ENCODE measurements at regions not wholly inside any gene's neighbourhood (a gene's known extent, or its start where the extent isn't known, plus 50 kb on each side); places are given as distances from the start of the nearest gene placed in this dataset.

DNA sequence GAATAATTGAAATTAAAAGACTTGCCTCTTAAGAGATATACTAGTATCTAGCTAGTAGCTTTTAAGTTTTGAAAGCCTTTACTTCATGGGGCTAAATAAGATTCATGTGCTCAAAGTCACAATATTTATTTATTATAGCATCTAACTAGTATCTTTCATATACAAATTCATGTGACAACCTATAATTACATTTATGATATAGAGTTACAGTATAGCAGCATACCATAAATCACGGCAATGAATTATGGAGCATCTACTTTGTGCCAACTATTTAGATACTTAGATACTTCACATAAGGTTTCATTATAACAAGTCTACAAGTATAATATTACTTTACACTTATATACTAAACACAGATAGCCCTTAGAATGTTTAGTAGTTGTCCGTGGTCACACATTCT is 229.4 kb downstream of the TPRG1 start:
- TF ChIP-seq, protein P1, sequence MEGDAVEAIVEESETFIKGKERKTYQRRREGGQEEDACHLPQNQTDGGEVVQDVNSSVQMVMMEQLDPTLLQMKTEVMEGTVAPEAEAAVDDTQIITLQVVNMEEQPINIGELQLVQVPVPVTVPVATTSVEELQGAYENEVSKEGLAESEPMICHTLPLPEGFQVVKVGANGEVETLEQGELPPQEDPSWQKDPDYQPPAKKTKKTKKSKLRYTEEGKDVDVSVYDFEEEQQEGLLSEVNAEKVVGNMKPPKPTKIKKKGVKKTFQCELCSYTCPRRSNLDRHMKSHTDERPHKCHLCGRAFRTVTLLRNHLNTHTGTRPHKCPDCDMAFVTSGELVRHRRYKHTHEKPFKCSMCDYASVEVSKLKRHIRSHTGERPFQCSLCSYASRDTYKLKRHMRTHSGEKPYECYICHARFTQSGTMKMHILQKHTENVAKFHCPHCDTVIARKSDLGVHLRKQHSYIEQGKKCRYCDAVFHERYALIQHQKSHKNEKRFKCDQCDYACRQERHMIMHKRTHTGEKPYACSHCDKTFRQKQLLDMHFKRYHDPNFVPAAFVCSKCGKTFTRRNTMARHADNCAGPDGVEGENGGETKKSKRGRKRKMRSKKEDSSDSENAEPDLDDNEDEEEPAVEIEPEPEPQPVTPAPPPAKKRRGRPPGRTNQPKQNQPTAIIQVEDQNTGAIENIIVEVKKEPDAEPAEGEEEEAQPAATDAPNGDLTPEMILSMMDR (conservative IDR thresholded peaks at IDR 0.05; ENCODE audit: low read depth in 2 of 2): no peak
- TF ChIP-seq, protein P2, sequence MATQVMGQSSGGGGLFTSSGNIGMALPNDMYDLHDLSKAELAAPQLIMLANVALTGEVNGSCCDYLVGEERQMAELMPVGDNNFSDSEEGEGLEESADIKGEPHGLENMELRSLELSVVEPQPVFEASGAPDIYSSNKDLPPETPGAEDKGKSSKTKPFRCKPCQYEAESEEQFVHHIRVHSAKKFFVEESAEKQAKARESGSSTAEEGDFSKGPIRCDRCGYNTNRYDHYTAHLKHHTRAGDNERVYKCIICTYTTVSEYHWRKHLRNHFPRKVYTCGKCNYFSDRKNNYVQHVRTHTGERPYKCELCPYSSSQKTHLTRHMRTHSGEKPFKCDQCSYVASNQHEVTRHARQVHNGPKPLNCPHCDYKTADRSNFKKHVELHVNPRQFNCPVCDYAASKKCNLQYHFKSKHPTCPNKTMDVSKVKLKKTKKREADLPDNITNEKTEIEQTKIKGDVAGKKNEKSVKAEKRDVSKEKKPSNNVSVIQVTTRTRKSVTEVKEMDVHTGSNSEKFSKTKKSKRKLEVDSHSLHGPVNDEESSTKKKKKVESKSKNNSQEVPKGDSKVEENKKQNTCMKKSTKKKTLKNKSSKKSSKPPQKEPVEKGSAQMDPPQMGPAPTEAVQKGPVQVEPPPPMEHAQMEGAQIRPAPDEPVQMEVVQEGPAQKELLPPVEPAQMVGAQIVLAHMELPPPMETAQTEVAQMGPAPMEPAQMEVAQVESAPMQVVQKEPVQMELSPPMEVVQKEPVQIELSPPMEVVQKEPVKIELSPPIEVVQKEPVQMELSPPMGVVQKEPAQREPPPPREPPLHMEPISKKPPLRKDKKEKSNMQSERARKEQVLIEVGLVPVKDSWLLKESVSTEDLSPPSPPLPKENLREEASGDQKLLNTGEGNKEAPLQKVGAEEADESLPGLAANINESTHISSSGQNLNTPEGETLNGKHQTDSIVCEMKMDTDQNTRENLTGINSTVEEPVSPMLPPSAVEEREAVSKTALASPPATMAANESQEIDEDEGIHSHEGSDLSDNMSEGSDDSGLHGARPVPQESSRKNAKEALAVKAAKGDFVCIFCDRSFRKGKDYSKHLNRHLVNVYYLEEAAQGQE (IDR thresholded peaks at IDR 0.05; ENCODE audit: unreplicated experiment): no peak
- TF ChIP-seq CREB1 (CRISPR knock-in tag; IDR thresholded peaks at IDR 0.05; ENCODE audit: low read depth) (no peak), NANOG (IDR thresholded peaks at IDR 0.05; ENCODE audit: borderline replicate concordance) (no peak), POLR2AphosphoS5 (IDR thresholded peaks at IDR 0.05; ENCODE audit: low read depth) (no peak)
